Astrocyte of the hippocampus (primary cell): ENCODE measurements at regions not wholly inside any gene's neighbourhood (a gene's known extent, or its start where the extent isn't known, plus 50 kb on each side); places are given as distances from the start of the nearest gene placed in this dataset.
"Not testable (repeated sequence)": the region's sequence is repeated elsewhere in the genome, so short reads cannot be mapped to it uniquely, and the experiment has no call there.

Experiments used
- DNase-seq: peaks from one replicate; pipeline ENCODE4 v3.0.0; 2011; ENCODE audit warnings: low read depth, low spot score

DNA sequence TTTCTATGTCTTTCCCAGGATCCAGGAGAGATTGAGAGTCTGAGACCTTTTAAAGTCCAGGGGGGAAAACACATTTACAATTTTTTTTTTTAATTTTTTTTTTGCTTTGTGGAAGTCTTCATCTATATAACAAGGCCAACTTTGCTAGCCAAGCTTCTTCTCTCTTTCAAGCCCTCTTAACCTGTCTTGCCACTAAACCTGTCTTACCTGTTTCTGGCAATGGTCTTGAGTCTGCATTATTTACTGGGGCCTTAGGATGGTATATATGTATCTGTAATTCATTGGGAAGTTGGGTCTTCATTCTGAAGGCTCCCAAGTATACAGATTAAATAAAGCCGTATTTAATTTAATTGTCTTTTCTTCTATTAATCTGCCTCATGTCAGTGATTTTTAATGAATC is 750.9 kb upstream of the B3GALT2 start:
- no peak for DNase-seq

DNA sequence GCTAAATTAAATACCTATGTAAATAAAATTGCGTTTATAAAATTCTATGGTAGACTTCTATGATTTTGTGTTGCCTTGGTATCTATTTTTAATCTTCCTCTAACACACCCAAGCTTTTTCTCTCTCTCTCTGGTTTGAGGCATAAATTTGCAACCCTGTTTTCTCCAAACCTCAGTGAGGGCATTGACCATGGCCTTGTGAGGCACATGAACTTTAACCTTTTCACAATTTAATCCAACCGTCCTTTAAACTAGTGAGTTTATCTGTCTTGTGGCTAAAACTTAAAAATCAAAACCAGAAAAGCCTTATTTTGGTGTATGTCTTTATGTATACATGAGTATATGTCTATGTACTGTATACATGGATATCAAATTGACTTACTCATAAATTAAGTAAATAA is 746.6 kb upstream of the B3GALT2 start:
- DNase-seq = no peak

DNA sequence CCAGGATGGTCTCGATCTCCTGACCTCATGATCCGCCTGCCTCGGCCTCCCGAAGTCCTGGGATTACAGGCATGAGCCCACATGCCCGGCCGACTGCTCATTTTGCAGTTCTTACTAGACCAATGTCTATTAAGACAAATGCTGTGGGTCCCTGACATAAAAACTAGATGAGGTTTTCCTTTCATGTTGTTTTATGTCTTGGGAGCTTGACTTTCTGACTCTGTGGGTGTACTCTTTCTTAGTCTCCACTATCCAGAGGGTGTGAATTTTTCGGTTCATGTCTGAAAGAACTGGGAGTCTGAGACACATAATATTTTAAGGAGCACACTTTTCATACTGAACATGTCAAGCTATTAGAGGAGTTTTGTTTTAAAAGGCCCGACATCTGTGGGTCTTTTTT is 744.9 kb upstream of the B3GALT2 start:
- DNase-seq = no peak

DNA sequence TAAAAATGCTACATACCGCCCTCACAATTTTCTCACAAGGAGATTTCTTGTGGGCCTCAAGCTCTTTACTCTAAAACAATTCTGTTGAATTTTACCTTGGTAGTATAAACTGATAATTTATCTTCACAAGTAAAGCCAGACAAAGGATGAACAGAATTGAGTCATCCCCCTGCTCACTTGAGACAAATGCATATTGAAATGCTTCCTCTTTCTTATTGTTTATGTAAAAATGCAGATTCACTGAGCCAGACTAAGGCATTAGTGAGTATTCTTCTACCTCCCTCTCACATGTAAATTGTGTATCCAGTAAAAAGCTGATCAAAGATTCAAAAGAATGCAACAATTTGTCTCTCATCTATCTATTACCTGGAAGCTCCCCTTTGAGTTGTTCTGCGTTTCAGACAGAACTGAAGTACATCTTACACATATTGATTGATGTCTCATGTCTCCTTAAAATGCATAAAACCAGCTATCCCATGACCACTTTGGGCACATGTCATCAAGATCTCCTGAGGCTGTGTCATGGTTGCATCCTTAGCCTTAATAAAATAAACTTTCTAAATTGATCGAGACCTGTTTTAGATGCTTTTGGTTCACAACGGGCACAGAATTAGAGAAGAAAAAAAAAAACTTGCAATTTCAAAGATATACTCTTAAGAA is 743.1 kb upstream of the B3GALT2 start:
- no peak for DNase-seq

DNA sequence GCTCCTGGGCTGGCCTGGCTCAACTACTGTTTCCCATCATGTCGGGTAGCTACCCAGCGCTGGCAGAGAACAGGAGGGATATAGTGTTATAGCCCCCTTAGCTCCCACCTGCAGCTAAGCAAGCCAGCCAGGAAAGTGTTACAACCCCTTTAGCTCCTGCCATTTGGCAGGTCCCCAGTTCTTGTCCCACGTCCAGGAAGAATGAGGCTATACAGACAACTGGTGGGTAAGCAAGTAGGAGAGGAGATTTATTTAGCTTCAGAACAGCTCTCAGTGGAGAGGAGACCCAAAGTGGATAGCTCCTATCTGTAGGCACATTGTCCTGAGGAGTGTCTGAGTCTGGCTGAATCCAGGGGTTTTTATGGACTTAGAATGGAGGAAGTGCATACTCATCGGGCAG is 741.1 kb upstream of the B3GALT2 start:
- no peak for DNase-seq

DNA sequence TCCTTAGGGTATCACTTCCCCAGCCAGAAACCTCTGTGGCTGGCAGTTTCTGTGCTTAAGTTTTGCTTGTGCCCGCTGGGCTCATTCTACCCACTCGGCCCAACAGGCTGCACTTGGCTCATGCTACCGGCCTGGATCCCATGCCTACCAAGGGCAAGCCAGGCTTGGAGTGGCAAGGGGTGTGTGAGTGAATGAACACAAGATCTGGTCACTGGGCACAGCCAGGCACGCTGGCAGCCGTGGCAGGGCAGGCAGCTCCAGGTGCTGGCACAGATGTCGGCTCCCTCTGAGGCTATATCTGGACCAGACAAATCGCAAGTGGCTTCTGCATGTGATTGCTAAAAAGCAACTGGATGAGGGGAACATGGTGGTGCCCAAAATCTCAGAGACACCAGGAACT is 740.5 kb upstream of the B3GALT2 start:
- no peak for DNase-seq

DNA sequence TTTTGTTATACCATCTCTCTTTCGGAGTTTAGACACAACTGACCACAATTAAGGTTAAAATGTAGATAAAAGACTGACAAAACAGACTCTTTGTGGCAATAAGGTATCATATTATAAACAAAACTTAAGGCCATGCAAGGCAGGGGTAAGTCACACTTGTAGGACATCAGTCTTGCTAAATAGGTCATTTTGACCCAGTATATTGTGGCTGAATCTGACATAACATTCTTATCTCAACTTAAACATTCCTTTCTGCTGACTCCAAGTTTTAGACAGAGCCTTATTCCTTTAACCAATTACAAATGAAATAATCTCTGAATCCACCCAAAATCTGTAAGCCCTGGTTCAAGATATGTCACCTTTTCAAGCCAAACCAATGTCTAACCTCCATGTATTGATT is 733.4 kb upstream of the B3GALT2 start:
- peak; percentile 14 for DNase-seq

DNA sequence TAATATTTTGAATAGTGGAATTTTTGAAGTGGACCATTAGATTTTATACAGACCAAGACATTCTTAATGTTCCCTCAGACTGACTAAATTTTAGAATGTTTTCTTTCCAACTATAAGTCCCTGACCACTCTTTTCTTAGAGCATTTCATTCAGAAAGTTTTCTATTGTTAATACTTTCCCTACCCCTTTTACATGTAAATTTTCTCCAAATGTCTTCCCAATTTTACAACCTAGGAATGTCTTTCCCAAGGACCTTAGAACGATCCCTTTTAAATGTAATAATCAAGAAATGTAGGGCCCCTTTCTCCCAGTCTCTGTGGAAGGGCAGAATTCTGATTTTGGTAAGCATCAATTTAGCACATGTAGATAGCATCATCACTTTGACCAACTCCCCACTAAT is 730.0 kb upstream of the B3GALT2 start:
- no peak for DNase-seq

DNA sequence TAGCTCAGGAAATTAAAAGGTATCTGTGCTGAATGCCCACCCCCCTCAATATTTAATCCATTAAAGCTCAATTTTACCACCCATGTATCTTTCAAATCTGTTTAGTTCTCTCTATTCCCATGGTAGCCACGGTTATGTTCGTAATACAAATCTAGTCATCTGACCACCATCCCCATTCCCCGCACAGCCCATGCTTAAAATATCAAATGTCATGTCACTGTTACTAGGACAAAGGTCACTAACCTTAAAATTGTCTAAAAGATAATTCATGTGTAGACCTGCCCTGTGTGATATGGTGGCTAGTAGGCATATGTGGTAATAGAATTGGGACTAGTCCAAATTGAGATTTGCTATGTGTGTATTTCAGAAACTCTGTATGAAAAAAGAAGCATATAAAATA is 728.5 kb upstream of the B3GALT2 start:
- no peak for DNase-seq

DNA sequence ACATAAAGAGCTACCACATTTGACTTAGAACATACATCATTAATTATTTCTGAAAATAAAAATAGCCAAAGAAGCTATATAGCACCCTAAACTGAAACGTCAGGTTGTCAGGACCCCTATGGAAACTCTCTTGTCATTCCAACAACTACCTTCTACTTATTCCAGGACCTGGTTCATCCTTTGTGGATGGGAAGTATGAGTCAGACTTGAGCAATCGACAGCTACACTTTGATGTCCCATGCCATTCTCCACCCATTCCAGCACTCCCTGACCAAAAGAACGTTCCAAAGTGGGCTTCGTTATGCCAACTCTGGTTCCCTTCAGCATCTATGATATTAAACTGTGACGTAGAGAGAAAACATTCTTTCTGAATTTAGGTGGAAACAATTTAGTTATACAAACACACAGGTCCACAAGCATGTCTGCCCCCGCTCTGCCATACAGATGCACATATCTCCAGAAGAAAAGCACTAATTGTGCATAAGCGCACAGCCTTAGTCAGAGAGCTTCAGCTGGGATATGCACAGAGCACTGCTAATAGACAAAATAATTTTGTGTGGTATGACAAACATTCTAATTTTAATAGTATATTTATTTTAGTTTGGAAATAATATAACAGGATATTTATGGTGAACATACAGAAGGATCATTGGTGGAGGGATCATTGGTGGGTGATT is 723.1 kb upstream of the B3GALT2 start:
- DNase-seq = no peak

DNA sequence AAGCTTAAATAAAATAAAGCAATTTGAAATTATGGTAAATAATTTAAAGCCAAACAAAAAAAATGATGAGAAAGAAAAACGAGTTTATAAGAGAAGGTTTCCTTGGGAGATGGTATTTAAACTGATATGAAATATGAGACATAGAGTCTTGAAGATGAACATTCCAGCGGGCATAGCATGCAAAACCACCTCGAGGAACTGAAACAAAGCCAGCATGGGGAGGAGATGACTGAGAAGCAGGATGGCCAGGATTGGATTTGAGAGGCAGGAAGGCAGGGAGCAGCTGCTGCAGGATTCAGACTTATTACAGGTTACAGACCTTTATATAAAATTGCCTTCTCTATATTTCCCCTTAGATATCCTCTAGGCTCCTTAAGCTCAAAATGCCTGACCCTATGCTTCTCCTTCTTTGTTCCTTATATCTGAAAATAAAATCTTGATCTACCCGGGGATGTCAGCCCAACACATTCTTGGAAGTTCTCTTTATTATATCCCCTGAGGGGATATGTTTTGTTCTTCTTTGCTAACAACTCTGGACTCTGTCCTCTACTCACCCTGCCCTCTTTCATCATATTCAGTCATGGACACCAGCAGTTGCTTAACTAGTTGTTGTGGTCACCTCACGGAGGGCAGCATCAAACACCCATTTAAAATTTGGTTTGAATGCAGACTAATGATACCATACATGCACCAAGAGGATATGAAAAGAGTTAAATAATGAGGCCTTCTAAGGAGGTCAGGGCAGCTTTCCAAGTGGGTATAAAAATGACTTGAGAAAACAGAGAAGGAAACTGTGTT is 719.1 kb upstream of the B3GALT2 start:
- peak; percentile 10 for DNase-seq

DNA sequence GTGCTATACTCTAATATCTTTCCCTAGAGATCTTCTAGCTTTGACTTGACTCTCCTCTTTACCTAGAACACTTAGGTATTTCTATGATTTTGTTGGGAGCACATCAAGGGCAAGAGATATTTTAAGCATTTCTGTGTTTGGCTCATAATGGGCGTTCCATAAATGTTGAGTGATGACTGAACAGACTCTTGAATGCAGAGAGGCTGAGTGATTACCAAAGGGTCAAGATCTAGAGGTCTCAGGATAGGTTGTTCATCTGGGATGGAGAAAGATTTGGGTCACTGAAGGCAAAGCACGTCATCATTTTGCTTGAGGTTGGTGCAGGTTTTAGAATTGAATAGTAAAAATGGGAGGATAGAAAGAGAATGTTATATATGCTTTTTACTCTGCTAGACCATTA is 705.4 kb upstream of the B3GALT2 start:
- DNase-seq = no peak

DNA sequence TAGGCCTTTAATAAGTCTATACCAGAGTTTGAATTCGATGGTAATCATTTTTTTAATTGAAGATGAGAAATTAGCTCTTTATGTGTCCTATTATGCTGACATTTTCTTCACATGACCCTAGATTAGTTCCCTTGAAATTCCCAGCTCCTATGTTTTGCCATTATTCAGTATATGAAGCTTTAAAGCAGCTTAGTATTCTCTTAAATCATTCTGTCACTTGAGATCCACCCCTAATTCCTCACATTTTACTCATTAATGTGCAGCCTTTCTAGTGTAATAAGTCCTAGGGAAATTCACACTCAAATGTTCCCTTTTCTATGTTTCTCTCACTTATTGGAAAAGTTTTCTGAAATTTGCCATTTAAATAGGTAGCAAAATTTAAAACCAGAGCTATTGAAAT is 704.5 kb upstream of the B3GALT2 start:
- no peak for DNase-seq

DNA sequence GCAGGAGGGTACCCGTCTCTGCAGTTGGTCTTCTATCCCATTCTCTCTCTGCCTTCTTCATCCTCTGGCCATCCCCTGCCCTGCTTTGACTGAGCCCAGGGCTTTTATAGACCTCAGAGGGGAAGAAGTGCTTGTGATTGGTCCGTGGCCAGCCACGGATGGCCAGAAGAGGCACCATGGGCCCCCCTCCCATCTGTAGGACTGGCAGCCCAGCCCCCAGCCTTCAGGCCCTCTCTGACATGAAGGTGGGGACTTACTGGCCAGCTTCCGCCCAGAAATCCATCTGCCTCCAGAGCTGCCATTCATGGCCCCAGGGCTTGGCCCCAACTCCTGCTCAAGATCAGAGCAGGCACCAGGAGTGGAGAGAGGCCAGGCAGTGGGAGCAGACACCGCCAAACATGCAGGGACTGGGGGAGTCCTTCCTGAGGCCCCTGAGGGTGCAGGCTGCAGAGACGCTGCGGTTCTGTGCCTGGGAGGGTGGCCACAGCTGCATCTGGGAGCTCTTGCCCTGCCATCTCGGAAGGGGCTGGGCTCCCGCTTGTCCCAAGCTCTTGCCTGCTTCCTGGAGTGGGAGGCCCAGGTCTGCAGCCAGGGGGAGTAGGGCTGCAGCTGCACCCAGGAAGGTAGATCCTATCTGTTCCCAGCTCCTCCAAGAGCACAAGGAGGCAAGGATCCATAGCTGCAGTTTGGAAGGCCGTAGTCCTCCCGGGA is 698.6 kb upstream of the B3GALT2 start:
- DNase-seq = no peak

DNA sequence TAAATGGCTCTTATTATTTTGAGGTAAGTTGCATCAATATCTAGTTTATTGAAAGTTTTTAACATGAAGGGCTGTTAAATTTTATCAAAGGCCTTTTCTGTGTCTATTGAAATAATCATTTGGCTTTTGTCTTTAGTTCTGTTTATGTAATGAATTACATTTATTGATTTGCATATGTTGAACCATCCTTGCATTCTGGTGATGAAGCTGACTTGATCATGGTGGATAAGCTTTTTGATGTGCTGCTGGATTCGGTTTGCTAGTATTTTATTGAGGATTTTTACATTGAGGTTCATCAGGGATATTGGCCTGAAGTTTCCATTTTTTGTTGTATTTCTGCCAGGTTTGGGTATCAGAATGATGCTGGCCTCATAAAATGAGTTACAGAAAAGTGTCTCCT is 691.5 kb upstream of the B3GALT2 start:
- not testable (repeated sequence) for DNase-seq

DNA sequence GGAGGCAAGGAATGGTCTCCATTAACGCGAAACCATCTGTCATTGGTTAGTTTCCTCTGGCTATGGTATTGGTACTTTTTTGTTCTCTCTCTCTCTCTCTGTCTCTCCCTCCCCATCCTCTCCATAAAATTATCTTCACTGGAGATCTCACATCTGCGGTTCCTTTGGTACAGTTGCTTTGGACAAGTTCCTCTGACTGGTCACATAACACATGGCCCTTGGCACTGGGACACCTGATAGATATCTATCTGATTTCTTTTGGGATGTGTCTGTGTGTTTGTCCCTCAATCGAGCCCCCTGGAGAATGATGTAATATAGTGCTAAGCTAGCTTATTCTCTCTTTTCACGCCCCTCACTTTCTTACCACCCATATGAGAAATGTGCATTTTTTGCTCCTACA is 682.0 kb upstream of the B3GALT2 start:
- DNase-seq = no peak

DNA sequence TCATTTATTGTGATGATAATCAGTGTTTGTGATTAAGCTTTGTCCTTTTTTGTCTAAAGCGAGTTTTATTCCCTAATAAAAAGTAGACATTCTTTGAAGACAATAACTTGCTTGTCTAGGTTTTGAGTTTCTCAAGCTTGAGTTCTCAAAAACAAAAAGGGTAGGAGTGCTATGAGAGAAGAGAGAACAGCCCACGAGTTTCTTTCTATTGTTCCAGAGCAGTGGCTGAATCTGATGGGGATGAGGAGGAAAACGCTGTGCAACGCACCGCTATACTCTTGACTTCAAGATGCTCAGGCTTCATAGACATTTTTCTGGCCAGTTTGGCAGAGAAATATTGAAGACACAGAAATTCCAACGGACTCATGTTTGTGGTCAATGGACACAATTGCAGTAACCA is 669.8 kb upstream of the B3GALT2 start:
- peak; percentile 1 for DNase-seq

DNA sequence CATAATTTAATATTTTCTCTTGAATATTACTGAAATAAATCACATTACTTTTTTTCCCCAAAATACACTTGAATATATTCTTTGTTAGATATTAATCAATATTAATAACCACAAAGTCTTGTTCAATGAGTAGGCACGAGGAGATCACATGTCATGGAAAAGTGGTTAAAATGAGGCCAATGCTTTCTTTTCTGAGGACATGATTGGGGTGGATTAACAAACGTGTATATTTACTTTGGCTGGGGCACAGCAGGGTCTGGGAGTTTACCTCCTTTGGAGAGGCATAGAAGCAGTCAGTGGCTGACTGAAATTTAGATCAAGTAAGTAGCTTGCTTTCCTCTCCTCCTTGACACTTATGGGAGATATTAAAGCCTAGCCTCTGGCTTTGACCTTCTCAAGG is 664.3 kb upstream of the B3GALT2 start:
- peak; percentile 60 for DNase-seq

DNA sequence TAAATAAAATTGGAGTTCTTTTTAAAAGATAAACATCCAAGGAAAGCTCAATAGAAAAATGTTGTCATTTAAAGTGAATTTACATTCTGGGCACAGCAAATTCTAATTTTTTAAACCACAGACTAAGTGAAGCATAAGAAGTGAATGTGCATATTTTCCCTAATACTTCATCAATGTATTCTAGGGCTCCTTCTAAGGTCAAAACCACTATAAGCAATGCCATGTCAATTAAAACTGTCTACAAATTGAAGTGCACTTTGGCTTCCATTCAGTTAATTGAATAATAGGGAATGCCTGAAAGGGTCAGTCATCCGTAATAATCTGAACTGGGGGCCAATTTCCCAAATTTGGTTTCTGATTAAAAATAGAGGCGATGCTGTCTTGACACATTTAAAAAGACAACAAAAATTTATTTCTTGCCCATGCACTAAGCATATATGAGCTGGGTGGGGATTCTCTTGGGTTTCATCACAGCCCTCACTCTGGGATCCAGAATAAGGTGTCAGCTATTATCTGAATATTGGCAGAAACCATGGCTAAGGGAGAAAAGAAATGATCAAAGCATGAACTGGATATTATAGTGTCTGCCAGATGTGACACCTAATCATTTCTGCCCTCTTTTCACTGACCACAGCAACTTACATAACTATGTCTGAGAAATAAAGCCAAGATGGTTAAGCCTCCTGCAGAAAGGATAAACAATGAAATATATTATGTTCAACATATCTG is 660.6 kb upstream of the B3GALT2 start:
- DNase-seq = peak; percentile 62

DNA sequence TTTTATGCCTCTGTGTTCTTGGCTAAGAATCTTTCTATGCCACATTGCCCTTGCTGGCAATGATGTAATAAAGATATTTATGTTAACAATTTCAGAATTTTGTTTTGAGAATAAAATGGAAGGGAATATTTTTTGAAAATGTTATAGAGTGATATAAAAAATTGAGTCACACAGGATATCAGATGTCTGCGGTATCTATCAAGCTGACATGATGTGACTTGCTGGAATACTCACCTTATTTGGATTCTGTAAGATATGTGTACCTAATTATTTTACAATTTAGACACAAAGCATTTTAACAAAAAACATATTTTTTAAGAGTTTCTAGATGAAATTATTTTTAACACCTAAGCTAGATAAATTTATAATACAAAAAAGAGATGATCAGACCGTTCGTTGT is 660.0 kb upstream of the B3GALT2 start:
- no peak for DNase-seq

DNA sequence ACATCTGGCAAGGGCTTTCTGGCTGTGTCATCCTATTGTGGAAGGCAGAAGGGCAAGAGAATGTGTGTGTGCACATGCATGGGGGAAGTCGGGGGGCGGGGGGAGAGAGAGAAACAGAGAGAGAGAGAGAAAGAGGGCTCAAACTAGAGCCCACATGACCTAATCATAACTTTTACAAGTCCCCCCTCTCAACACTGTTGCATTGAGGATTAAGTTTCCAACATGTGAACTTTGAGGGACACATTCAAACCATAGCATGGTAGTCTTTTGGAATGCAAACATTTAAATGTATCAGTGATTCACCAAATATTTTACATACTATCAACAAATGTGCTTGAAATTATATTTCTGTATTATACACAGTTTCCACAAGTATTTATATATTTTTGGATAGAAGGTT is 655.4 kb upstream of the B3GALT2 start:
- DNase-seq = no peak

DNA sequence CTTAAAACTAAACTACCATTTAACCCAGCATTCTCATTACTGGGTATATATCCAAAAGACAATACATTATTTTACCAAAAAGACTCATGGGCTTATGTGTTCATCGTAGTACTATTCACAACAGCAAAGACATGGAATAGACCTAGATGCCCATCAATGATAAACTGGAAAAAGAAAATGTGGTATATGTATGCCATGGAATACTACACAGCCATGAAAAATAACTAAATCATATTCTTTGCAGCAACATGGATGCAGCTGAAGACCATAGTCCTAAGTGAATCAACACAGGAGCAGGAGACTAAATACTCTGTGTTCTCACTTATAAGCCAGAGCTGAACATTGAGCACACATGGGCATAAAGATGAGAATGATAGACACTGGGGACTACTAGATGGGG is 645.1 kb upstream of the B3GALT2 start:
- no peak for DNase-seq
